ENCODE measurements at regions not wholly inside any gene's neighbourhood (a gene's known extent, or its start where the extent isn't known, plus 50 kb on each side); places are given as distances from the start of the nearest gene placed in this dataset.

GRCh38 chr12:24546661-24547060 lies 402.2 kb downstream of the BCAT1 start:
- no peak overlapping the region for H2BK5ac ChIP-seq (ENCODE audit: low read length)
- peaks cover 0 to 26% of the 10 kb centered on the region in 2 donors for H3K9me3 ChIP-seq (replicated peaks in 1 of 2; ENCODE audit: control insufficient read depth in 2 of 2, insufficient read depth in 1 of 2, low read depth in 1 of 2, low read length in 2 of 2)
- H3K27me3 ChIP-seq (ENCODE audit: control insufficient read depth in 3 of 3, insufficient read depth in 3 of 3, low read depth in 1 of 3, low read length in 3 of 3) = no peaks in the 10 kb centered on the region
- no peak overlapping the region for H3K9ac ChIP-seq (ENCODE audit: low read depth, low read length, poor library complexity)
- no peak overlapping the region for H2BK120ac ChIP-seq (ENCODE audit: low read depth, low read length)
- no peak overlapping the region for H3K4me2 ChIP-seq (ENCODE audit: insufficient read depth, low read length, poor library complexity, severe bottlenecking)
- H4K91ac ChIP-seq (ENCODE audit: low read depth, low read length, poor library complexity) = no peak overlapping the region
- no peak overlapping the region for H3K4me3 ChIP-seq (ENCODE audit: low read length in 2 of 2)
- H3K36me3 ChIP-seq (replicated peaks in 1 of 2; ENCODE audit: control insufficient read depth in 2 of 2, insufficient read depth in 2 of 2, low read length in 2 of 2) = peaks cover 0 to 7% of the 10 kb centered on the region in 2 donors
- DNase-seq (ENCODE audit: low spot score) = no peak
- no peak overlapping the region for H3K27ac ChIP-seq (replicated peaks; ENCODE audit: low read length)
- H3K4me1 ChIP-seq (ENCODE audit: control insufficient read depth in 2 of 2, insufficient read depth in 1 of 2, low read depth in 1 of 2, low read length in 2 of 2) = peaks cover 3% of the 10 kb centered on the region in 2 donors
- H3K4ac ChIP-seq (ENCODE audit: low read length) = no peak overlapping the region
- no peak overlapping the region for H3K23ac ChIP-seq (ENCODE audit: low read depth, low read length, poor library complexity)
- no peak overlapping the region for H3K18ac ChIP-seq (ENCODE audit: low read length)
- H2AK5ac ChIP-seq (ENCODE audit: low read depth, low read length) = no peak overlapping the region
- WGBS, 2 donors (ENCODE audit: extremely low coverage in 2 of 2, insufficient read length in 2 of 2, insufficient replicate concordance in 1 of 2) = no CpG with 5 or more reads among the region's 2 CpGs
- H3K14ac ChIP-seq (ENCODE audit: low read length) = no peak overlapping the region
- H2BK12ac ChIP-seq (ENCODE audit: low read length) = no peak overlapping the region
- H4K8ac ChIP-seq (ENCODE audit: low read depth, low read length) = no peak overlapping the region
- H3K79me1 ChIP-seq (ENCODE audit: low read depth, low read length) = no peaks in the 10 kb centered on the region
- no peak overlapping the region for H2AFZ ChIP-seq (ENCODE audit: low read length)
- H2BK15ac ChIP-seq (ENCODE audit: low read length) = no peak overlapping the region

- Histone ChIP-seq H4K91ac (ENCODE audit: low read depth, low read length, poor library complexity) (no peak overlapping the region), H3K14ac (ENCODE audit: low read length) (no peak overlapping the region), H4K8ac (ENCODE audit: low read depth, low read length) (no peak overlapping the region), H3K4ac (ENCODE audit: low read length) (no peak overlapping the region), H2BK12ac (ENCODE audit: low read length) (no peak overlapping the region), H3K27ac (replicated peaks; ENCODE audit: low read length) (no peak overlapping the region), H3K4me3 (ENCODE audit: low read length in 2 of 2) (no peak overlapping the region), H3K23ac (ENCODE audit: low read depth, low read length, poor library complexity) (no peak overlapping the region), H3K36me3 (replicated peaks in 1 of 2; ENCODE audit: control insufficient read depth in 2 of 2, insufficient read depth in 2 of 2, low read length in 2 of 2) (peaks cover 0 to 7% of the 10 kb centered on the region in 2 donors), H3K9me3 (replicated peaks in 1 of 2; ENCODE audit: control insufficient read depth in 2 of 2, insufficient read depth in 1 of 2, low read depth in 1 of 2, low read length in 2 of 2) (peaks cover 0 to 26% of the 10 kb centered on the region in 2 donors), H2BK120ac (ENCODE audit: low read depth, low read length) (no peak overlapping the region), H3K27me3 (ENCODE audit: control insufficient read depth in 3 of 3, insufficient read depth in 3 of 3, low read depth in 1 of 3, low read length in 3 of 3) (no peaks in the 10 kb centered on the region), H3K9ac (ENCODE audit: low read depth, low read length, poor library complexity) (no peak overlapping the region), H2AFZ (ENCODE audit: low read length) (no peak overlapping the region), H3K79me1 (ENCODE audit: low read depth, low read length) (no peaks in the 10 kb centered on the region), H2AK5ac (ENCODE audit: low read depth, low read length) (no peak overlapping the region), H2BK5ac (ENCODE audit: low read length) (no peak overlapping the region), H3K4me1 (ENCODE audit: control insufficient read depth in 2 of 2, insufficient read depth in 1 of 2, low read depth in 1 of 2, low read length in 2 of 2) (peaks cover 0 to 1% of the 10 kb centered on the region in 2 donors), H3K4me2 (ENCODE audit: insufficient read depth, low read length, poor library complexity, severe bottlenecking) (no peak overlapping the region), H2BK15ac (ENCODE audit: low read length) (no peak overlapping the region), H3K18ac (ENCODE audit: low read length) (no peak overlapping the region)
- WGBS, 2 donors (ENCODE audit: extremely low coverage in 2 of 2, insufficient read length in 2 of 2, insufficient replicate concordance in 1 of 2) = no CpG with 5 or more reads among the region's 2 CpGs
- no peak for DNase-seq (ENCODE audit: low spot score)
These were observed 402.8 kb downstream of the BCAT1 start for GRCh38 chr12:24546084-24546483.

DNA sequence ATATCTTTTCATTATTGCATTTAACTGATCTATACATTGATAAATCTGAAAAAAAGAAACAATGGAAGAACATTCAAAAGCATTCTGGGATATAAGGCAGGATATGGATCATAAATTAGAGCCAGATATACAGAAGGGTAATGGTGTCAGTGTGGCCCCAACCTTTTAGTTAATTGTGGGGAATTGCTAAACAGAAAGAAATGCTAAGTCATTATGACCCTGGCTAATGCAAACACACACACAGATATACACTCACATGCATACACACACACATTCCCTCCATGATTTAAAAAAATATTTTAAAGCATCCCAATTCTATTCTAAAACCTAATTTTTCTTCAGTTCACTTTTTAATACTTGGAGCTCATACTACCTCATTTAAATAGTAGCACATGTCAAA lies 404.5 kb downstream of the BCAT1 start:
- Histone ChIP-seq H3K4me2 (ENCODE audit: insufficient read depth, low read length, poor library complexity, severe bottlenecking) (no peak overlapping the region), H3K23ac (ENCODE audit: low read depth, low read length, poor library complexity) (no peak overlapping the region), H3K18ac (ENCODE audit: low read length) (no peak overlapping the region), H3K27ac (replicated peaks; ENCODE audit: low read length) (no peak overlapping the region), H3K9ac (ENCODE audit: low read depth, low read length, poor library complexity) (no peak overlapping the region), H4K8ac (ENCODE audit: low read depth, low read length) (no peak overlapping the region), H3K36me3 (replicated peaks in 1 of 2; ENCODE audit: control insufficient read depth in 2 of 2, insufficient read depth in 2 of 2, low read length in 2 of 2) (peaks cover 0 to 3% of the 10 kb centered on the region in 2 donors), H2BK120ac (ENCODE audit: low read depth, low read length) (no peak overlapping the region), H3K4me3 (ENCODE audit: low read length in 2 of 2) (no peak overlapping the region), H3K9me3 (replicated peaks in 1 of 2; ENCODE audit: control insufficient read depth in 2 of 2, insufficient read depth in 1 of 2, low read depth in 1 of 2, low read length in 2 of 2) (peaks cover 0 to 22% of the 10 kb centered on the region in 2 donors), H2BK12ac (ENCODE audit: low read length) (no peak overlapping the region), H2AFZ (ENCODE audit: low read length) (no peak overlapping the region), H2AK5ac (ENCODE audit: low read depth, low read length) (no peak overlapping the region), H4K91ac (ENCODE audit: low read depth, low read length, poor library complexity) (no peak overlapping the region), H3K4me1 (ENCODE audit: control insufficient read depth in 2 of 2, insufficient read depth in 1 of 2, low read depth in 1 of 2, low read length in 2 of 2) (peaks cover 0 to 11% of the 10 kb centered on the region in 2 donors), H3K14ac (ENCODE audit: low read length) (no peak overlapping the region), H3K4ac (ENCODE audit: low read length) (no peak overlapping the region), H2BK15ac (ENCODE audit: low read length) (no peak overlapping the region), H3K27me3 (ENCODE audit: control insufficient read depth in 3 of 3, insufficient read depth in 3 of 3, low read depth in 1 of 3, low read length in 3 of 3) (no peaks in the 10 kb centered on the region), H2BK5ac (ENCODE audit: low read length) (no peak overlapping the region), H3K79me1 (ENCODE audit: low read depth, low read length) (no peaks in the 10 kb centered on the region)
- no peak for DNase-seq (ENCODE audit: low spot score)

DNA sequence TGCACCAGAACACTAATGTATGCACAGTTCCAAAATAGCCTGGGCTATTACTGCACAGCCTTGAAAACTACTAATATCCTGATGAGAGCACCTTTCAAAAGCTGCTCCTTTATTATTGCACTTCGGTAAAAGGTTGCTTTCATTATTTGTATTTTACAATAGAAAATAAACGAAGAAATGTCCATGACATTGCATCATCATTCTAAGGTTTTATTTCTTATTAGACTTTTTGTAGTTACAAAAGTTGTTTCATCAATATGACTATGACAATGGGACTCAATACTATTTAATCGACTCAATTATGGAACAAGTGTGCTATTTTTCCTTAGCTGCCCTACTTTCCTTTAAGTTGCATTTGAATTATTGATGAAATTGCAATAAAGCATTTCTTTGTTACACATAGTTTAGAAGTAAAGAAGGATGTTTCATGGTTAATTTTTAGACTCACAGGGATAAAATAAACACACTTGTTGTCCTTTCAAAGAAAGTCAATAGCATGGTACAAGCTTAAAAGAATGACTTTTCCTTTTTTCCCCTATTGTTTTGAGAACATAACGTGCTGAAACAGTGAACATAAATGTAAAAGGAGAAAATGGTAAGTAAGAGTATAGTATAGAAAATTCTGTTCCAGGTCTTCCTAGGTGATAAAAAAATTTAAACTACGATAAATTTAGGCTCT lies 407.6 kb downstream of the BCAT1 start:
- no peak overlapping the region for H3K4me3 ChIP-seq (ENCODE audit: low read length in 2 of 2)
- peaks cover 3 to 14% of the 10 kb centered on the region in 2 donors for H3K4me1 ChIP-seq (ENCODE audit: control insufficient read depth in 2 of 2, insufficient read depth in 1 of 2, low read depth in 1 of 2, low read length in 2 of 2)
- H2BK5ac ChIP-seq (ENCODE audit: low read length) = no peak overlapping the region
- no peak overlapping the region for H4K91ac ChIP-seq (ENCODE audit: low read depth, low read length, poor library complexity)
- no peak for DNase-seq (ENCODE audit: low spot score)
- H4K8ac ChIP-seq (ENCODE audit: low read depth, low read length) = no peak overlapping the region
- H3K4me2 ChIP-seq (ENCODE audit: insufficient read depth, low read length, poor library complexity, severe bottlenecking) = no peak overlapping the region
- no peak overlapping the region for H3K14ac ChIP-seq (ENCODE audit: low read length)
- H2BK15ac ChIP-seq (ENCODE audit: low read length) = no peak overlapping the region
- no peak overlapping the region for H3K23ac ChIP-seq (ENCODE audit: low read depth, low read length, poor library complexity)
- H2AFZ ChIP-seq (ENCODE audit: low read length) = no peak overlapping the region
- peaks cover 0 to 10% of the 10 kb centered on the region in 2 donors for H3K9me3 ChIP-seq (replicated peaks in 1 of 2; ENCODE audit: control insufficient read depth in 2 of 2, insufficient read depth in 1 of 2, low read depth in 1 of 2, low read length in 2 of 2)
- no CpG with 5 or more reads among the region's 5 CpGs for WGBS, 2 donors (ENCODE audit: extremely low coverage in 2 of 2, insufficient read length in 2 of 2, insufficient replicate concordance in 1 of 2)
- H2BK120ac ChIP-seq (ENCODE audit: low read depth, low read length) = no peak overlapping the region
- H2BK12ac ChIP-seq (ENCODE audit: low read length) = no peak overlapping the region
- no peaks in the 10 kb centered on the region for H3K79me1 ChIP-seq (ENCODE audit: low read depth, low read length)
- H3K18ac ChIP-seq (ENCODE audit: low read length) = no peak overlapping the region
- H3K36me3 ChIP-seq (replicated peaks in 1 of 2; ENCODE audit: control insufficient read depth in 2 of 2, insufficient read depth in 2 of 2, low read length in 2 of 2) = peaks cover 0 to 3% of the 10 kb centered on the region in 2 donors
- H3K9ac ChIP-seq (ENCODE audit: low read depth, low read length, poor library complexity) = no peak overlapping the region
- H2AK5ac ChIP-seq (ENCODE audit: low read depth, low read length) = no peak overlapping the region
- no peaks in the 10 kb centered on the region for H3K27me3 ChIP-seq (ENCODE audit: control insufficient read depth in 3 of 3, insufficient read depth in 3 of 3, low read depth in 1 of 3, low read length in 3 of 3)
- no peak overlapping the region for H3K4ac ChIP-seq (ENCODE audit: low read length)
- no peak overlapping the region for H3K27ac ChIP-seq (replicated peaks; ENCODE audit: low read length)
